GM19193 (cell line): ENCODE measurements at regions not wholly inside any gene's neighbourhood (a gene's known extent, or its start where the extent isn't known, plus 50 kb on each side); places are given as distances from the start of the nearest gene placed in this dataset.

Source experiments
- POLR2A ChIP-seq: IDR thresholded peaks from 4 replicates; pipeline ENCODE4 v1.6.1; 2011; ENCODE audit not compliant: insufficient read depth, insufficient read length; ENCODE audit errors: extremely low read depth

- no peak for TF ChIP-seq POLR2A
Observed at GRCh38 chr12:123071099-123071800, 79.6 kb downstream of the PITPNM2 start.

- no peak for TF ChIP-seq POLR2A
Observed at GRCh38 chr12:123070267-123071081, 80.4 kb downstream of the PITPNM2 start.

GRCh38 chr12:123069436-123070266, 81.2 kb downstream of the PITPNM2 start:
- TF ChIP-seq POLR2A, result no peak

- TF ChIP-seq POLR2A, result no peak
Observed at GRCh38 chr12:123067654-123068053, 83.2 kb downstream of the PITPNM2 start.

- no peak for TF ChIP-seq POLR2A
Observed at GRCh38 chr12:123066384-123066710, 84.5 kb downstream of the PITPNM2 start.

- no peak for TF ChIP-seq POLR2A
Observed at GRCh38 chr12:123065676-123066383, 85.1 kb downstream of the PITPNM2 start.

- no peak for TF ChIP-seq POLR2A
Observed at GRCh38 chr12:123064885-123065619, 84.6 kb downstream of the ARL6IP4 start.

- no peak for TF ChIP-seq POLR2A
Observed at GRCh38 chr12:123064366-123064765, 83.9 kb downstream of the ARL6IP4 start.

- TF ChIP-seq POLR2A, result no peak
Observed at GRCh38 chr12:123063535-123063934, 83.1 kb downstream of the ARL6IP4 start.

- no peak for TF ChIP-seq POLR2A
Observed at GRCh38 chr12:123062681-123063486, 82.4 kb downstream of the ARL6IP4 start.

GRCh38 chr12:123061441-123062205, 81.1 kb downstream of the ARL6IP4 start:
- TF ChIP-seq POLR2A, result no peak

- TF ChIP-seq POLR2A, result no peak
Observed at GRCh38 chr12:123059500-123059899, 79.0 kb downstream of the ARL6IP4 start.

- no peak for TF ChIP-seq POLR2A
Observed at GRCh38 chr12:123058980-123059379, 78.5 kb downstream of the ARL6IP4 start.

- no peak for TF ChIP-seq POLR2A
Observed at GRCh38 chr12:123058481-123058880, 78.0 kb downstream of the ARL6IP4 start.
